ENCODE measurements at regions not wholly inside any gene's neighbourhood (a gene's known extent, or its start where the extent isn't known, plus 50 kb on each side); places are given as distances from the start of the nearest gene placed in this dataset.

GRCh38 chr5:43981556-43981955 lies 378.6 kb downstream of the NNT start:
- no peak for TF ChIP-seq ZFX (IDR thresholded peaks at IDR 0.05; ENCODE audit: borderline replicate concordance)
- no peak for TF ChIP-seq CTCF (IDR thresholded peaks at IDR 0.05)
- no peak overlapping the region for H3K27ac ChIP-seq

DNA sequence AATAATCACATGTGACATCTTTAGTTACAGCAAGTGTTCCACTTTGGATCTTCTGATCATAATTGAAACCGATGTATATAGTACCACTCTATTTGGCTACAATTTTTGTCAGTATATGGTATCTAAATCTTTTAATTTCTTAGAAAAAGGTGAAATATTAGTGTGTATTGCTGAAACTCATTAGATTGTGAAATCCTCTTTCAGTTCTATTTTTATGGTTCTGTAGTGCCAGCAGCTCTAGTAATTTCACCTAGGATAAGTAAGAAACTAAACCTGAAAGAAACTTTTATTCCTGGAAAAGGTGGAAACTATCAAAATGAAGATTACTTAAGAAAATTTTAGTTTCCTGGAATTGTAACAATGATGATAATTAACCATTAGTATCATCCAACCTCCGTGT lies 370.9 kb downstream of the NNT start:
- H3K27ac ChIP-seq = no peak overlapping the region
- TF ChIP-seq CTCF (IDR thresholded peaks at IDR 0.05) (no peak), ZFX (IDR thresholded peaks at IDR 0.05; ENCODE audit: borderline replicate concordance) (no peak)

DNA sequence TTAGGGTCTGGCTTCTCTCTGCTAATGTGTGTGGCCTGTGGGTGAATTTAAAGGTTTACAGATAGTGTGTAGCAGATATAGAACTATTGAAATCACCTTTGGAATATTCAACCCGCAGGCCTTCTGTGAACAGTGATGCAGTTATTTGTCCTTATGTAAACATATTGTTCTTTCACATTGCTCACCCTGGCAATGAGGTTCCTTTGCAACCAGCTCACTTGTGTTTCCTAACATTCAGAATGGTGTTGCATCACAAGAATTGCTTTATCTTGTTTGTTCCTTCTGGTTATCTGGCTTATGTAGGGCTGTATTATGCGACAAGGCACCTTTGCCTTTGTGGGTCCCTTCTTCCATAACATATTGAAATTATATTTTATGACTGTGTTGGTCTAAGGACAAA lies 370.3 kb downstream of the NNT start:
- TF ChIP-seq CTCF (IDR thresholded peaks at IDR 0.05) (no peak), ZFX (IDR thresholded peaks at IDR 0.05; ENCODE audit: borderline replicate concordance) (no peak)
- H3K27ac ChIP-seq = no peak overlapping the region

DNA sequence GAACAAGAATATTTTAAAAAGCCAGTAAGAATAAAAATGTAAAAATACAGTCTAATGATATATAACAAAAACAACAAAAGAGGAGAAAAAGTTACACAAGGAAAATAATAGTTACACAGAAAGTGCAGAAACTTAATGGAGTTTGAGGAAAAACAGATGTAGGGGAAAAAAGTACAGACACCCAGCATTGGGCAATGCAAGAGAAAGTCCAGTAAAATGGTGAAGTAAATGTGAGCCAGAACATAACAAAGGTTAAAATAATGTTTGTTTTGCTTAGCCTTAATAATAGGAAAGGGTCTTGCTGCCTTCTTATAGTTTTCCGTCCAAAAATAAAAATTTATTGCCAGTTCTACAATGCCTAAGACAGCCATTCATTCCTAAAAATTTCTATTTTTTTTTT lies 364.2 kb downstream of the NNT start:
- TF ChIP-seq CTCF (IDR thresholded peaks at IDR 0.05) (no peak), ZFX (IDR thresholded peaks at IDR 0.05; ENCODE audit: borderline replicate concordance) (no peak)

DNA sequence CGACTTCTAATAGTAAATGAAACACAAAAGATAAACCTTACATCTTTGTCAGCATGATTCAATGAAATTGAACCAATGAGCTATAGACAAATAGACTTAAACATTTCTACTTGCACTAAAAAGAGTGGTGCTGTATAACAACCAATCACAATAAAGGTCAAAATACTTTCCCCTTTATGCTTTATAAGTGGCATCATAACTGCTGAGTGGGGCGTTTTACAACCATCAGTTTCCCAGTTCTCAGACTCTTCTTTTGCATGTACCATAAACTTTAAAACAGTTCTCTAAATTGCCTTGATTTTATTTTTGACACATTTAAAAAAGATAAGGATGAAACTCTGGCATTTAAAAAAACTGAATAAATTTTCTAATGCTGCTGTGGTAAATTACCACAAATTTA lies 356.2 kb downstream of the NNT start:
- TF ChIP-seq CTCF (IDR thresholded peaks at IDR 0.05) = no peak
- no peak for TF ChIP-seq ZFX (IDR thresholded peaks at IDR 0.05; ENCODE audit: borderline replicate concordance)
- H3K27ac ChIP-seq = no peak overlapping the region

More for the DNA sequence above, 364.2 kb downstream of the NNT start:
- no peak overlapping the region for H3K27ac ChIP-seq

DNA sequence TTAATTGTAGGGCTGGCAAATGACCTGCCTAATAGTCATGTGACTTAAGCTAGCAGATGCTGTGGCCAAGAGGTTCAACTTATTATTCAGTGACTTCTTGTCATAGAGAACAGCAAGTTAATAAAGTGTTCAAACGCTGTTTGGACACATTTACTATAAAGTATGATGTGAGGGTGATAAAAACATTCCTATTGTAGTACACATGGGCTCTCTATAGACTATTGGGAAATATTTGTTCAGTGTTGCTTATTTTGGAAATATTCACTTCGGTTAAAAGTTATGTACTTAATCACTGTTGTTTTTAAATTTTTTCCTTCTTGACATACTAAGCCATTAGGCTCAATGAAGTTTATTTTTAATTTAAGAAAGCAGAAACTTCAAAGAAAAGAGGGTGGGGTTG lies 345.0 kb downstream of the NNT start:
- H3K27ac ChIP-seq = no peak overlapping the region
- TF ChIP-seq ZFX (IDR thresholded peaks at IDR 0.05; ENCODE audit: borderline replicate concordance) (no peak), CTCF (IDR thresholded peaks at IDR 0.05) (no peak)

DNA sequence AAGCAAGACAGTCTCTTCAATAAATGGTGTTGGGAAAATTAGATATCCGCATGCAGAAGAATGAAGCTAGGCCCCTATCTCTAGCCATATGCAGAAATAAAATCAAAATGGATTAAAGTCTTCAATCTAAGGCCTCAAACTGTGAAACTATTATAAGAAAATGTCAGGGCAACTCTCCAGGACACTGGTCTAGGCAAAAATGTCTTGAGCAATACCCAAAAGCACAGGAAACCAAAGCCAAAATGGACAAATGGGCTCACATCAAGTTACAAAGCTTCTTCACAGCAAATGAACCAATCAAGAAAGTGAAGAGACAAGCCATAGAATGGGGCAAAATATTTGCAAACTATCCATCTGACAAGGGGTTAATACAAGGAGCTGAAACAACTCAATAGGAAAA lies 338.8 kb downstream of the NNT start:
- TF ChIP-seq CTCF (IDR thresholded peaks at IDR 0.05) (no peak), ZFX (IDR thresholded peaks at IDR 0.05; ENCODE audit: borderline replicate concordance) (no peak)
- H3K27ac ChIP-seq = no peak overlapping the region

Data from 22Rv1 (cell line).